GM18511 (cell line): ENCODE measurements at regions not wholly inside any gene's neighbourhood (a gene's known extent, or its start where the extent isn't known, plus 50 kb on each side); places are given as distances from the start of the nearest gene placed in this dataset.

Experiments
- ATAC-seq: cut with Tn5 transposase; IDR thresholded peaks from one replicate; pipeline ENCODE4 v1.9.1; 2021; ENCODE audit warnings: mild to moderate bottlenecking, moderate library complexity; ENCODE audit not compliant: unreplicated experiment

- ATAC-seq: no peak
These were observed 67.4 kb upstream of the ZNF618 start for GRCh38 chr9:113808391-113809358.

GRCh38 chr9:113817171-113817570, 58.9 kb upstream of the ZNF618 start:
- ATAC-seq: no peak

- no peak for ATAC-seq
These were observed 57.7 kb upstream of the ZNF618 start for GRCh38 chr9:113818391-113818790.

GRCh38 chr9:113822315-113822714, 53.8 kb upstream of the ZNF618 start:
- ATAC-seq: no peak

GRCh38 chr9:113823421-113823820, 52.7 kb upstream of the ZNF618 start:
- ATAC-seq: no peak
